B cell (primary cell): ENCODE measurements at regions not wholly inside any gene's neighbourhood (a gene's known extent, or its start where the extent isn't known, plus 50 kb on each side); places are given as distances from the start of the nearest gene placed in this dataset.

Experiments
- EZH2 ChIP-seq: IDR thresholded peaks from 2 replicates; pipeline ENCODE4 v1.6.1; 2012; ENCODE audit warnings: borderline replicate concordance, low read depth, mild to moderate bottlenecking, moderate library complexity, low read length; ENCODE audit not compliant: insufficient read depth, poor library complexity, severe bottlenecking
- TF ChIP-seq, protein P1 (sequence below): fragments of 200-600 bp; IDR thresholded peaks from one replicate; pipeline ENCODE4 v1.8.0; 2022; ENCODE audit warnings: antibody characterized with exemption, mild to moderate bottlenecking

DNA sequence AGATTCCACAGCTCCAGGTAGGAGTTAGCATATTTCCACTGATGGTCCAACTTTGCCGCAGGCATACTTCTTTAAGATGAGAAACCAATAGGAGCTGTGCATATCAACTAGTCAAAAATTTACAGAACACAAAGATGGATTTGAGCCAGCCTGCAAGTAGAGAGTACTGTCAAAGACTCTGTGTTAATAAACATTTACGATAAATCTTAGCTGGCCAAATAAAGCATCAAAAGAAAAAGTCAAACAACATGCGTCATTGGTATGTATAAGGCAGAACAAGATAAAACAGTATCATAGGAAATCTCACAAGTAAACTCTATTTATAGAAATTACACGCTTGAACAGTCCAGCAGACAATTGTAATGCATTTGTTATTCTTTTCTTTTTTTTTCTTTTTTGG lies 907.4 kb upstream of the AGA start:
- TF ChIP-seq, protein P1, sequence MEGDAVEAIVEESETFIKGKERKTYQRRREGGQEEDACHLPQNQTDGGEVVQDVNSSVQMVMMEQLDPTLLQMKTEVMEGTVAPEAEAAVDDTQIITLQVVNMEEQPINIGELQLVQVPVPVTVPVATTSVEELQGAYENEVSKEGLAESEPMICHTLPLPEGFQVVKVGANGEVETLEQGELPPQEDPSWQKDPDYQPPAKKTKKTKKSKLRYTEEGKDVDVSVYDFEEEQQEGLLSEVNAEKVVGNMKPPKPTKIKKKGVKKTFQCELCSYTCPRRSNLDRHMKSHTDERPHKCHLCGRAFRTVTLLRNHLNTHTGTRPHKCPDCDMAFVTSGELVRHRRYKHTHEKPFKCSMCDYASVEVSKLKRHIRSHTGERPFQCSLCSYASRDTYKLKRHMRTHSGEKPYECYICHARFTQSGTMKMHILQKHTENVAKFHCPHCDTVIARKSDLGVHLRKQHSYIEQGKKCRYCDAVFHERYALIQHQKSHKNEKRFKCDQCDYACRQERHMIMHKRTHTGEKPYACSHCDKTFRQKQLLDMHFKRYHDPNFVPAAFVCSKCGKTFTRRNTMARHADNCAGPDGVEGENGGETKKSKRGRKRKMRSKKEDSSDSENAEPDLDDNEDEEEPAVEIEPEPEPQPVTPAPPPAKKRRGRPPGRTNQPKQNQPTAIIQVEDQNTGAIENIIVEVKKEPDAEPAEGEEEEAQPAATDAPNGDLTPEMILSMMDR: no peak
- TF ChIP-seq EZH2: no peak
